Cardiac septum (tissue), 1 donor: ENCODE measurements at regions not wholly inside any gene's neighbourhood (a gene's known extent, or its start where the extent isn't known, plus 50 kb on each side); places are given as distances from the start of the nearest gene placed in this dataset.

ENCODE experiments used
- DNase-seq: peaks from one replicate; pipeline ENCODE4 v3.0.0-alpha.2; 2020; ENCODE audit warnings: low spot score
- intact Hi-C: fragments of 100-400 bp; cut with DNase I; formaldehyde crosslinking; loops from one replicate; pipeline ENCODE4 v1.14.0; 2022
- donor health status: DM: no; HTN: no; CAD: no.

- no peak for DNase-seq
- intact Hi-C loops, result no loop called here
Observed at GRCh38 chr6:66717801-66718200, 1010.8 kb upstream of the EYS start.

DNA sequence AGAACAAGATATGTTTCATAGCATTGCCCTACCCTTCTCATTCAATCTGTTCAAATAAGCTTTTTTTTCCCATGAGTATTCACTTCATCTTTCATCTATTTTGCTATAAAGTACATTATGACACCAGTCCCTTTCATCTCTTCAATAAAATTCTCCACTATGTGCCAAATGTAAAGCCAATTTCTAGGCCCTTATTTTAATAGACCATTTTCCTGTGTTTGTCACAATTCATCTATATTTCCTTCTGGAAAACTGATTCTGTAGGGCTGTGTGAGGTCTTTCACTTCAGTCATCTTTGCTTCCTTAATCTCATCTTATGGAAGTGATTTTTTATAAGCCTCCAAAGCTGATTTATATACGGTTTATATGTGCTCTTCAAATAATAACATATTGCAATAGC, 992.4 kb upstream of the EYS start:
- intact Hi-C loops, result no loop called here
- DNase-seq, result no peak

- no peak for DNase-seq
- intact Hi-C loops, result no loop called here
Observed at GRCh38 chr6:66689608-66690007, 982.6 kb upstream of the EYS start.

DNA sequence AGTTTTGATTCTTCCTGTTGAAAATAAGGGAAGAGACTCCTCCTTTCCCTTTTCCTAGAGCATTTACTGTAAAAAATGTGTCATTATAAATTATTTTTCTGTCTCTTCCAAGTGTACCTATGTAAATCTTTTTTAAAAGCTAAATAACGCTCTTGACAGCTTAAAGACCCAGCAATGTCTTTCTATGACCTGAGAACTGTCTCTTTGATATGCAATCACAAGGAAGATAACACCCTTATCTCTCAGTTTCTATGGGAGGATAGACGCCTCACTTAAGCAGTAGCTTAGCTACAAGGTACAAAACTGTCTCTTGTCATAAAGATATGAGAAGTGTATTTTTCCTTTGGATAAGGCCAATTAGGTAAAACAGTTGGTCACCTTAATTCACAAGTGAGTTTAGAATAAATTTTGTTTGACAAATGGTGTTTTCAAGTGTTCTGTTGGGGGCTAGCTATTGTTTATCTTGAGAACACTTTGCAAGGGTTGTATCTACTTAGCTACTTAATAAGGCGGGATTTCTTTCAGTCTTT, 980.6 kb upstream of the EYS start:
- intact Hi-C loops, result no loop called here
- no peak for DNase-seq

- DNase-seq, result no peak
- intact Hi-C loops, result no loop called here
Observed at GRCh38 chr6:66675906-66676305, 968.9 kb upstream of the EYS start.

- no peak for DNase-seq
- intact Hi-C loops, result no loop called here
Observed at GRCh38 chr6:66664112-66664511, 957.1 kb upstream of the EYS start.

DNA sequence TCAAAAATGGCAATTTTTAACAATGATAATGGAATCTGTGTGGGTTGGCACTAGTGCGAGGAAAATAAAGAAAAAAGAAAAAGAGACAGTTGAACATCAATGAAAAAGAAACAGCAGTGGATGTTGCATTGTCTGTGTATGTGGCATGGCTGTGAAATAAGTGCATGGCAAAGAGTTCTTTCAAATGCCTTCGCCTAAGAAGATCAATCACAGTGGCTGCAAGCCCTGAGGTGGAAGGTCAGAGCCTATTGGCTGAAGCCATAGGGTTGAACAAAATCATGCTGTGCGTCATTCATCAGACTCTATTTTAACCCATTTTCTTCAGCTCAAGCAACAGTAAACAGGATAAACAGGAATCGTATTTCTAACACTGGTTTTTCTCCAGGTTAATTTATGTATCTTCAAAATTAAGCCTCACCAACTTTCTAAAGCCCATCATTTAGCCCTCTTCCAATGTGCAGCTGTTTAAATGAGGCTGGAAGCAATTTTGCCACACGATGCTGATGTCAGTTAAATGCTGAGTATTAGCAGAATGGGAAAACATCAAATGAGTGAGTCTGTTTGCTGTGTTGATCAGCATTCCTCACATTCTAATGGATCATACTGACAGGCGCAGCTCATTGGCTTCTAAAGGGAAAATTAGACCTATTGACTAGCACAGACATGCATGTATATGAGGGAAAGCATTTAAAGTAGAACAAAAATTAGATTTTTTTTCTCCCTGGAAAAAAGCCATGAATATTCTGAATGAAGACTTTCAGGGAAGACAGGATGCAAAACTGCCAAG, 955.9 kb upstream of the EYS start:
- DNase-seq, result no peak
- intact Hi-C loops, result no loop called here

DNA sequence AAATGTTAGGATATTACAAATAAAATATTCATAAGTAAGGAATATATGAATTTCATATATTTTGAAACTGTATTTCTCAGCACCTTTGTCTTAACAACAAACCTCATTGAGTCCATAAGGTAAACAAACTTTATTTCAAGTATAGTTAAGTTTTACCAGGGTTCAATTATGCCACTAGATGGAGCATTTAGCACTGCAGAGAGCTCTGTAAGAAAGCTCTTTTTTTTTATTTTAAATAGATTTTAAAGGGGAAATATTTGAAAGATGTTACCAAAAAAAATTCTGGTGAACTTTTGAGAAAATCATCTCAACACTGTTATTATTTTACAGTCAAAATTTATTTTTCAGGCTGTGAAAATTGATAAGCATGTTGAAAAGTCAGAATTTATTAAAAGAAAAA, 955.2 kb upstream of the EYS start:
- DNase-seq, result no peak
- intact Hi-C loops, result no loop called here

DNA sequence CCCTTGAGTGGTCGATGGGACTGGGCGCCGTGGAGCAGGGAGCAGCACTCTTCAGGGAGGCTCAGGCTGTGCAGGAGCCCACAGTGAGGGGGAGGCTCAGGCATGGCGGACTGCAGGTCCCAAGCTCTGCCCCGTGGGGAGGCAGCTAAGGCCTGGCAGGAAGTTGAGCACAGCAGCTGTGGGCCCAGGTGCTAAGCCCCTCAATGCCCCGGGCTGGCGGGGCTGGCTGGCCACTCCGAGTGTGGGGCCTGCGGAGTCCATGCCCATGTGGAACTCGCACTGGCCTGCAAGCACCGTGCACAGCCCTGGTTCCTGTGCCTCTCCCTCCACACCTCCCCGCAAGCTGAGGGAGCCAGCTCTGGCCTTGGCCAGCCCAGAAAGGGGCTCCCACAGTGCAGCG, 948.4 kb upstream of the EYS start:
- DNase-seq, result no peak
- intact Hi-C loops, result no loop called here

DNA sequence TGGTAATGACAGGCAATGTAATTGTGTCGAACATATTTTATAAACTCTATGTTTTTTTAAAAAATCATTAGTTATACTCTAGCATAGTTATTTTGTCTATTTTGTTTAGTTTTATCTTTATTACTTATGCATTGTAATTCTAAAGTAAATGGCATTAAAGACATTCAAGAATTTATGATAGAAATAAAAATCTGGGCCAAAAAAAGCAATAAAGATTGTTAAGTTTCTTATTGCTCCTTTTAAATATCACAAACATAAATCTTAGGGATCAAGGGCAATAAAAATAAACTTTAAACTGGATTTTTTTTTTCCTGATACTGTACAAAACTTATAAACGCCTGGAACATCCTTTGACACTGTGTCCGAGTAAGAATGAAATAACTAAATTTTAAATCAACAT, 931.5 kb upstream of the EYS start:
- DNase-seq, result no peak
- intact Hi-C loops, result no loop called here

DNA sequence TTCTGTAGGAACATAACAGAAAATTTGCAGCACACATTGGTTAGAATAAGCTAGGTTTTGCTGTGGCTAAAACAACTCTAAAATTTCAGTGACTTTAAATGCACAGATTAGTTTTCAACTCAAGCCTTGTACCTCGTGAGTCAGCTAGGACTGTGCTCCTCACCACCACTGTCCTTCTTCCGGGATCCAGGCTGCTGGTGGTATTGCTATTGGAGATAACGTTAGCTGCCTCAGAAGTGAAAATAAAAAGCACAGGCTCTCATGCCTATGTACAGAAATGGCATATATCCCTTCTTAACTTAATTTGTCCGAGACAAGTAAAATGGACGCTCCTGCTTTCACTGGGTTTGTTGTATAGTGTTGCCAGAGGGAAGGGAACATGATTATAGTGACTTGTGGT, 931.1 kb upstream of the EYS start:
- no peak for DNase-seq
- intact Hi-C loops, result no loop called here

- DNase-seq, result no peak
- intact Hi-C loops, result no loop called here
Observed at GRCh38 chr6:66628917-66629316, 921.9 kb upstream of the EYS start.

DNA sequence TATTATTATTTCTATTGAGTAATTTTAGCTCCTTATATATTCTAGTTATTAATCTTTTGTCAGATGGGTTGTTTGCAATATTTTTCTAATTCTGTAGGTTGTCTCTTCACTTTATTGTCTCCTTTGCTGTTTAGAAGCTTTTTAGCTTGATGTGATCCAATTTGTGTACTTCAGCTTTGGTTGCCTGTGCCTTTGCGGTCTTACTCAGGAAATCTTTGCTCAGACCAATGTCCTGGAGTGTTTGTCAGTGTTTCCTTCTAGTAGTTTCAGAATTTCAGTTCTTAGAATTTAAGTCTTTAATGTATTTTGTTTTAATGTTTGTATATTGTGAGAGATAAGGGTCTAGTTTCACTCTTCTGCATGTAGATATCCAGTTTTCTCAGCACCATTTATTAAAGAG, 916.0 kb upstream of the EYS start:
- no peak for DNase-seq
- intact Hi-C loops, result no loop called here

DNA sequence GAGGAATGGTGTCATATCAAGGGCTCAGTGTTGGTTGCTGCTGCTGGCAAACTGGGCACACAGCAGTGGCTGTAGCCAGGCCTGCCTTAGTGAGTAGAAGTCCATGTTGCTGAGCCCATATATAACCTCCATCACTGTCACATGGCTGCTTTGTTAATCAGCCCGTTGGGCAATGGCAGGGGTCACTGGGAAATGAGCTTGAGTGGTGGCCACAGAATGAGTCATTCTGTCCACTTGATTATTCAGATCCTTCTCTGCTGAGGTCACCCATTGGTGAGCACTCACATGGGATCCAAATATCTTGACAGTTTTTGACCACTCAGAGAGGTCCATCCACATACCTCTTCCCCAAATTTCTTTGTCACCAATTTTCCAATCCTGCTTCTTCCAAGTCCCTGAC, 898.9 kb upstream of the EYS start:
- DNase-seq, result no peak
- intact Hi-C loops, result no loop called here

DNA sequence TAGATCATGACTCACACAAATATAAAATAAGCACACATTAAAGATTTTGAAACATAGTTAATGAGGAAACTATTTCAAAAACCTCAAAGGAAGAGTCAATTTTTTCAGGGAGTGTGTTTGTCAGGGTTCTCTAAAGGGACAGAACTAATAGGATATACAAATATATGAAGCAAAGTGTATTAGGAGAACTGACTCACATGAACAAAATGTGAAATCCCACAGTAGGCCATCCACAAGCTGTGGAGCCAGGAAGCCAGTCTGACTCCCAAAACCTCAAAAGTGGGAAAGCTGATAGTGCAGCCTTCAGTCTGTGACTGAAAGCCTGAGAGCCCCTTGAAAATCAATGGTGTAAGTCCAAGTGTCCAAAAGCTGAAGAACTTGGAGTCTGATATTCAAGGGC, 898.0 kb upstream of the EYS start:
- no peak for DNase-seq
- intact Hi-C loops, result no loop called here

- intact Hi-C loops, result no loop called here
- DNase-seq, result no peak
Observed at GRCh38 chr6:66599541-66599940, 892.5 kb upstream of the EYS start.

GRCh38 chr6:66578362-66578761, 871.3 kb upstream of the EYS start:
- DNase-seq, result no peak
- intact Hi-C loops, result no loop called here

DNA sequence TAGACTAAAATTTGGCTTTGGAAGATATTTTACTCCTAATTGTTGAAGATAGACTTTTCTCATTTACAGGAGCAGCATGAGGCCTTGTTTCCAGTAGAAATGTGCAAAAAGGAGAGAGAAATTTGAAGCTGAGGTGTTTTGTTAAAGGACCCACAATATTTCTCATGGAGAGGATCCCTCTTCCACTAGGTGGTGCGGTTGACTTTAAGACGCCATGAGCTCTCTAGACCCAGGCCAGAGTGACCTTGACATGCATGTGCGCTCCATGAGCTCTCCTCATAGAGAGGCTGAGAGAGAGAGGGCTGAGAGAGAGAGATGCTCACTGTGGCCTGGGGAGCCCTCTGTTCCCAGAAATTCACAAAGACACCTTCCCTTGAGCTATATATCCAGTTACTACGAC, 861.2 kb upstream of the EYS start:
- intact Hi-C loops, result no loop called here
- DNase-seq, result no peak

DNA sequence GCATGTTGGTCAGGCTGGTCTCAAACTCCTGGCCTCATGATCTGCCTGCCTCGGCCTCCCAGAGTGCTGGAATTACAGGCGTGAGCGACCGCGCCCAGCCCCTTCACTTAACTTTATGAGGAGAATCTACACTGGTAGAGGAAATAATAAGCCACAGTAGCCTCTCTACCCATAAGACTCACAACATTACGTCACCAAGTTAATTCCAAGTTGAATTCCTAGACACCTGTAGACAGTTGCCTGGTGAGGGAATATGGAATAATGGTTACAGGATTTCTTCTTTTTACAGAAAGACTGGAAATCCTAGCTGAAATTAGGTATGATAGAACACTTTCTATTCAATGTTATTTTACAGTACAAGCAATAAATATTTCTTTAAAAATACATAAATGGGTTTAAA, 854.5 kb upstream of the EYS start:
- intact Hi-C loops, result no loop called here
- no peak for DNase-seq

GRCh38 chr6:66558189-66558588, 851.2 kb upstream of the EYS start:
- no peak for DNase-seq
- intact Hi-C loops, result no loop called here

DNA sequence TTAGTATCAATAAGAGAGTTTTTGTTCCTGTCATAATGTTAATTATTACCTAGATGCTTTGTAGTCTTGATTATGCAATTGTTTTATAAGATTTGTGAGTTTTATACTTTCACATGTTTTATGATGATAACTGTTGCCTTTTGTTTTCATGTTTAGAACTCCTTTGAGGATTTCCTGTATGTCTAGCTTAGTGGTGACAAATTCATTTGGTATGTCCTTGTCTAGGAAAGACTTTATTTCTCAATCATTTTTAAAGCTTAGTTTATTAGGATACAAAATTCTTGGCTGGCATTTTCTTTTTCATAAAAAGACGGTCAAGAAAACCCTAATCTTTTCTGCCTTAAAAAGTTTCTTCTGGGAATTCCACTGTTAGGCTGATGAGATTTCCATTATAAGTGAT, 849.9 kb upstream of the EYS start:
- no peak for DNase-seq
- intact Hi-C loops, result no loop called here

DNA sequence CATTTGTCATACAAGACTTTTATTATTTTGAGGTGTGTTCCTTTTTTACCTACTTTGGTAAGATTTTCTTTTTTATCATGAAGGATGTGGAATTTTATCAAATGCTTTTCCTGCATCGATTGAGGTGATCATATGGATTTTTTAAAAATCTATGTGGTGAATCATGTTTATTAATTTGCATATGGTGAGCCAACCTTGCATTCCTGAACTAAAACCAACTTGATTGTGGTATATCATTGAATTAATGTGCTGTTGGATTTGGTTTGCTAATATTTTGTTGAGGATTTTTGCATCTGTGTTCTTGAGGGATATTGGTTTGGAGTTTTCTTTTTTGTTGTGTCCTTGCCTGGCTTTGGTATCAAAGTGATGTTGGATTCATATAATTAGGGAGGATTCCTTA, 848.1 kb upstream of the EYS start:
- DNase-seq, result no peak
- intact Hi-C loops, result no loop called here
